HG03175 (cell line): ENCODE measurements at regions not wholly inside any gene's neighbourhood (a gene's known extent, or its start where the extent isn't known, plus 50 kb on each side); places are given as distances from the start of the nearest gene placed in this dataset.
"Not testable (repeated sequence)": the region's sequence is repeated elsewhere in the genome, so short reads cannot be mapped to it uniquely, and the experiment has no call there.

Experiments used
- ATAC-seq: cut with Tn5 transposase; IDR thresholded peaks from one replicate; pipeline ENCODE4 v1.9.1; 2021; ENCODE audit warnings: mild to moderate bottlenecking, moderate library complexity; ENCODE audit not compliant: unreplicated experiment

- no peak for ATAC-seq
Measured at GRCh38 chr10:28892818-28893547, 215.7 kb downstream of the BAMBI start.

GRCh38 chr10:28894146-28894545 lies 216.8 kb downstream of the BAMBI start:
- ATAC-seq = no peak

GRCh38 chr10:28895671-28896070 lies 218.3 kb downstream of the BAMBI start:
- ATAC-seq = not testable (repeated sequence)

DNA sequence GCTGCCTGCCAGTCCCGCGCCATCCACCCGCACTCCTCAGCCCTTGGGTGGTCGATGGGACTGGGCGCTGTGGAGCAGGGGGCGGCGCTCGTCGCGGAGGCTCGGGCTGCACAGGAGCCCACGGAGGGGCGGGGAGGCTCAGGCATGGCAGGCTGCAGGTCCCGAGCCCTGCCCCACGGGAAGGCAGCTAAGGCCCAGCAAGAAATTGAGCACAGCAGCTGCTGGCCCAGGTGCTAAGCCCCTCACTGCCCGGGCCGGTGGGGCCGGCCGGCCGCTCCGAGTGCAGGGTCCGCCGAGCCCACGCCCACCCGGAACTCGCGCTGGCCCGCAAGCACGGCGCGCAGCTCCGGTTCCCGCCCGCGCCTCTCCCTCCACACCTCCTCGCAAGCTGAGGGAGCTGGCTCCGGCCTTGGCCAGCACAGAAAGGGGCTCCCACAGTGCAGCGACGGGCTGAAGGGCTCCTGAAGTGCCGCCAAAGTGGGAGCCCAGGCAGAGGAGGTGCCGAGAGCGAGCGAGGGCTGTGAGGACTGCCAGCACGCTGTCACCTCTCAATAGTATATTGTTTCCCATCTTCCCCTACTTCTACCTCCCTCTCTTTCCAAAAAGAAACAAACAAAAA lies 219.6 kb downstream of the BAMBI start:
- ATAC-seq = not testable (repeated sequence)

- ATAC-seq = no peak
Measured at GRCh38 chr10:28897617-28898464, 220.5 kb downstream of the BAMBI start.

- no peak for ATAC-seq
Measured at GRCh38 chr10:28902215-28902614, 224.9 kb downstream of the BAMBI start.

GRCh38 chr10:28903063-28903462 lies 225.7 kb downstream of the BAMBI start:
- no peak for ATAC-seq

DNA sequence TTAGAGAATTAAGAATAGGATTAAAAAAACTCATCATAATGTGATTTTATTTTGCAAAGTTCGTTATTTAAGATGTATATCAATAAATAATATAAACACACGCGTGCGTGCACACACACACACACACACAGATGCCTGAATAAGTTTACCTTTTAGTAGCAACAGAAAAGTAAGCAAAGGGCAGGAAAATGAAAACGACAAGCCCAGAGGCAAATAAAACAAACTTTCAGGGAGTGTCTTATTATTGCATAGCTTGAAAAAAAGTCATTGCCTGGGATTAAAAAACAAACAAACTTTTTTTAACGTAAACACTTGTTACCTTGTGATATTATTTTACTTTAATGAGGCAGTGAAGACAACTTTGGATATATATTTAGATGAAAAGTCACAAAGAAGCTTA lies 226.4 kb downstream of the BAMBI start:
- no peak for ATAC-seq

- ATAC-seq = no peak
Measured at GRCh38 chr10:28905371-28905770, 228.1 kb downstream of the BAMBI start.

- no peak for ATAC-seq
Measured at GRCh38 chr10:28906011-28906411, 228.7 kb downstream of the BAMBI start.

DNA sequence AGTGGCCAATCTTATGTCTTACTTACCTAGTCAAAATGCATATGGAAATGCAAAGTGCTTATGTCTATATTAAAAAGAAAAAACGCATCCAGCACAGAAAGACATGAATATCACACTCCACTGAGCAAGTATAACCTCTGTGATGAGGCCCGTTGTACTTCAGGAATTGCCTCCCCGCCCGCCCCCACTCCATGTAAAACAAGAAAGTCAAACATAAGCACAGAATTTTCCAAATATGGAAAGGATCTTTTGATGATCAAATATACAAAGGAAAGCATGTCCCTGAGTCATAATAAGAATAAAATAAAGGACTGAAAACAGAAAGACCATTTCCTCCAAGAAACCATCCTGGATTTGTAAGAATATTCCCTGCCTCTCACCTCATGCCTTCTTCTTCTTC lies 229.1 kb downstream of the BAMBI start:
- no peak for ATAC-seq

DNA sequence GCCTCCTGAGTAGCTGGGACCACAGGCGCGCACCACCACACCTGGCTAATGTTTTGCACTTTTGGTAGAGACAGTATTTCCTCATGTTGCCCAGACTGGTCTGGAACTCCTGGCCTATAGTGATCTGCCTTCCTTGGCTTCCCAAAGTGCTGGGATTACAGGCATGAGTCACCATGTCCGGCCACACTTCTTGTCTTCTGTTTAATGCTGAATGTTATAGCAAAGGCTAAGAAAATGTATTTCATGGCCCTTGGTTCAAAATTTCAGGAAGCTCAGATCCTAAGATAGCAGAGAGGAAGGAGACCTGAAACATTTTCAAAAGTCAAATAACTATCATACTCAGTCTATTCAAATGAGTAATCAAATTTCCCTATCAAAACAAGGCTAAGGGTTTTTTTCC lies 229.6 kb downstream of the BAMBI start:
- ATAC-seq = no peak

DNA sequence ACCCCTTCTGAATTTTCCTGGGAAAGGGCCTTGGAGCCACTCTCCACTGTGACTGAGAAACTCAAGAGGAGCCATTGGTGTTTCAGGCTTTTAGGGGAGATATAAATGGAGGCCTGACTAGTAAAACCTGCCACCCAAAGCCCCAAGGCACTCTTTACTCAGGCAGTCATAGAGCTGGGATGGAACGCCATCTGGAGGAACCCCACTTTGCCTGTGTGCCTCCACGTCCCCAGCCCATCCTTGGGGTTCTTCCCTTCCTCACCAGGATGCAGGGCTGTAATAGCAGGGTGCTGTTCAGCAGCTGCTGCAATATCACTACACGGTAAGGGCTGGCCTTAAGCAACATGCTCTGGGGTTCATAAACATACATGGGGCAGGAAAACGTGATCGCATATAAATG lies 232.6 kb downstream of the BAMBI start:
- ATAC-seq = no peak

DNA sequence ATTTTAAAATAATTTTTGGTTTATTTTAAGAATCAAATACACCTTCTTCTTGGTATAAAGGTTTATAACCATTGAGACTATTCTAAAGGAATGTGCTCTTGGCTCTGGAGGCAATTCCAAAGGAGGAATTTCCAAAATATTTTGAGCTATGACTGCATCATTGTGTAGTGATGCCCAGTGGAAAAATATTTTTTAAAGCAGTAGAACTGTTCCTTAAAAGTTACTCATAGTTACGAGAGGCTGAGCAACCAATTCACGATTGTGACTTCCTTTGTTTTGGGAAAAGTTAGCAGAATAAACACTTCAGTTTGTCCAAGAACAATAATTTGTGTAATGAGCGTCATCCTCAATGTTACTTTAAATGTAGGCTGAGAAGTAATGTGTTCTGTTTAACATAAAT lies 233.6 kb downstream of the BAMBI start:
- ATAC-seq = no peak

GRCh38 chr10:28911511-28911910 lies 234.2 kb downstream of the BAMBI start:
- ATAC-seq = not testable (repeated sequence)

- no peak for ATAC-seq
Measured at GRCh38 chr10:28912017-28912783, 234.9 kb downstream of the BAMBI start.

GRCh38 chr10:28913436-28914237 lies 236.3 kb downstream of the BAMBI start:
- no peak for ATAC-seq

DNA sequence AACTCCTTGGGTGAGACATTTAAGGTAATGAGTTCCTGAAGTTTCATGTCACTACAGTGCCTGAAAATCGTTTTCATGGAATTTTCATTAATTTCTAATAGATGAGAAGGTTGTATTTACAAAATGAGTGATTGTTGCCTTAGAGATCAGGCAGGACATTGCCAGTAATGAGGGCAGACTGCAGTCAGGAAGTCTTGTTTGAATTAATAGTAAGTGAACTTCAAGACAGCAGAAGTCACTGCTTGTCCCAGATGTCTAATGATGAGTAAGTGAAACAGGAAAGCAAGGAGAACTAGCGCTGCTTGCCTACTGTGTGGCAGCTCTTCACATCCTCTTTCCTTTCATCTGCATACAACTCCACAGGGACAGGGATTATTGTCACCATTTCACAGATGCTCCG lies 237.4 kb downstream of the BAMBI start:
- no peak for ATAC-seq

GRCh38 chr10:28915989-28916588 lies 238.8 kb downstream of the BAMBI start:
- ATAC-seq = no peak

- no peak for ATAC-seq
Measured at GRCh38 chr10:28920091-28920490, 242.8 kb downstream of the BAMBI start.
